H9 (cell line): ENCODE measurements at regions not wholly inside any gene's neighbourhood (a gene's known extent, or its start where the extent isn't known, plus 50 kb on each side); places are given as distances from the start of the nearest gene placed in this dataset.
"Not testable (repeated sequence)": the region's sequence is repeated elsewhere in the genome, so short reads cannot be mapped to it uniquely, and the experiment has no call there.

Experiments
- DNase-seq: peaks from one replicate; pipeline ENCODE4 v3.0.0-alpha.2; 2017
- H2AFZ ChIP-seq: one replicate; pipeline ENCODE4 v1.6.1; 2013; ENCODE audit warnings: mild to moderate bottlenecking, low read length, control low read depth, moderate library complexity
- H2AK5ac ChIP-seq: 2 replicates; pipeline ENCODE4 v1.6.1; 2013; ENCODE audit warnings: low read length, control low read depth, mixed read lengths; ENCODE audit not compliant: insufficient read length
- H2BK120ac ChIP-seq: one replicate; pipeline ENCODE4 v1.6.1; 2013; ENCODE audit warnings: low read depth, mild to moderate bottlenecking, low read length, control low read depth, inconsistent platforms; ENCODE audit not compliant: poor library complexity, severe bottlenecking
- H2BK12ac ChIP-seq: 2 replicates; pipeline ENCODE4 v1.6.1; 2013; ENCODE audit warnings: low read length, control low read depth, mixed read lengths, low read depth; ENCODE audit not compliant: insufficient read length
- H2BK15ac ChIP-seq: 2 replicates; pipeline ENCODE4 v1.6.1; 2013; ENCODE audit warnings: low read depth, low read length, control low read depth
- H2BK20ac ChIP-seq: one replicate; pipeline ENCODE4 v1.6.1; 2013; ENCODE audit warnings: low read depth, mild to moderate bottlenecking, low read length, control low read depth, inconsistent platforms; ENCODE audit not compliant: poor library complexity, severe bottlenecking
- H2BK5ac ChIP-seq: 2 replicates; pipeline ENCODE4 v1.6.1; 2013; ENCODE audit warnings: low read length, control low read depth, mixed read lengths; ENCODE audit not compliant: insufficient read length
- H3K14ac ChIP-seq: 2 replicates; pipeline ENCODE4 v1.6.1; 2013; ENCODE audit warnings: low read length, control low read depth; ENCODE audit not compliant: insufficient read depth
- H3K18ac ChIP-seq: 2 replicates; pipeline ENCODE4 v1.6.1; 2013; ENCODE audit warnings: low read depth, mild to moderate bottlenecking, mixed read lengths, low read length, control low read depth; ENCODE audit not compliant: insufficient read length
- H3K23ac ChIP-seq: 2 replicates; pipeline ENCODE4 v1.6.1; 2013; ENCODE audit warnings: low read length, control low read depth, mixed read lengths, low read depth; ENCODE audit not compliant: insufficient read length
- H3K23me2 ChIP-seq: 2 replicates; pipeline ENCODE4 v1.6.1; 2013; ENCODE audit warnings: low read depth, mild to moderate bottlenecking, mixed read lengths, low read length, control low read depth; ENCODE audit not compliant: insufficient read length, poor library complexity, severe bottlenecking
- H3K27ac ChIP-seq: 2 replicates; pipeline ENCODE4 v1.5.1; 2013; ENCODE audit warnings: low read length, control low read depth, mixed read lengths, low read depth; ENCODE audit not compliant: insufficient read length
- H3K27me3 ChIP-seq: 2 replicates; pipeline ENCODE4 v1.6.1; 2013; ENCODE audit warnings: low read length, control low read depth, inconsistent platforms; ENCODE audit not compliant: insufficient read depth
- H3K4ac ChIP-seq: 2 replicates; pipeline ENCODE4 v1.6.1; 2013; ENCODE audit warnings: low read depth, mild to moderate bottlenecking, control low read depth, inconsistent platforms, low read length, moderate library complexity
- H3K4me1 ChIP-seq: 2 replicates; pipeline ENCODE4 v1.6.1; 2013; ENCODE audit warnings: low read length, control low read depth, inconsistent platforms; ENCODE audit not compliant: insufficient read depth
- H3K4me2 ChIP-seq: 2 replicates; pipeline ENCODE4 v1.6.1; 2013; ENCODE audit warnings: low read length, control low read depth, mixed read lengths; ENCODE audit not compliant: insufficient read length, insufficient read depth
- H3K56ac ChIP-seq: 2 replicates; pipeline ENCODE4 v1.6.1; 2013; ENCODE audit warnings: low read depth, mild to moderate bottlenecking, mixed read lengths, low read length, control low read depth; ENCODE audit not compliant: insufficient read length
- H3K79me1 ChIP-seq: 2 replicates; pipeline ENCODE4 v1.6.1; 2013; ENCODE audit warnings: low read depth, mild to moderate bottlenecking, moderate library complexity, low read length, control low read depth, inconsistent platforms; ENCODE audit not compliant: insufficient read depth, poor library complexity, severe bottlenecking
- H3K79me2 ChIP-seq: 2 replicates; pipeline ENCODE4 v1.6.1; 2013; ENCODE audit warnings: low read length, control low read depth, inconsistent platforms; ENCODE audit not compliant: insufficient read depth
- H3K9ac ChIP-seq: 2 replicates; pipeline ENCODE4 v1.6.1; 2013; ENCODE audit warnings: low read length, control low read depth, mixed read lengths; ENCODE audit not compliant: insufficient read length; ENCODE audit errors: extremely low read depth
- H3K9me3 ChIP-seq: one replicate; pipeline ENCODE4 v1.6.1; 2013; ENCODE audit warnings: low read depth, low read length, inconsistent platforms; ENCODE audit not compliant: control insufficient read depth
- H3T11ph ChIP-seq: one replicate; pipeline ENCODE4 v1.6.1; 2013; ENCODE audit warnings: mild to moderate bottlenecking, low read length, control low read depth, inconsistent platforms
- H4K20me1 ChIP-seq: one replicate; pipeline ENCODE4 v1.6.1; 2013; ENCODE audit not compliant: control insufficient read depth, insufficient read length, insufficient read depth
- H4K5ac ChIP-seq: 2 replicates; pipeline ENCODE4 v1.6.1; 2013; ENCODE audit warnings: low read depth, mild to moderate bottlenecking, mixed read lengths, low read length, control low read depth; ENCODE audit not compliant: insufficient read length
- H4K8ac ChIP-seq: replicated peaks from 2 replicates; pipeline ENCODE4 v1.6.1; 2013; ENCODE audit warnings: low read length, control low read depth, mixed read lengths, low read depth; ENCODE audit not compliant: insufficient read length
- H4K91ac ChIP-seq: 2 replicates; pipeline ENCODE4 v1.6.1; 2013; ENCODE audit warnings: low read depth, mild to moderate bottlenecking, moderate library complexity, mixed read lengths, low read length, control low read depth; ENCODE audit not compliant: insufficient read length
- H3K27ac Mint-ChIP-seq, 3 experiments: 2 replicates in 2 of 3; 3 replicates in 1 of 3; pipeline ENCODE4 v1.8.0; 2020 to 2021; ENCODE audit warnings: mixed read lengths in 3 of 3, mild to moderate bottlenecking in 1 of 3, moderate library complexity in 1 of 3
- H3K27me3 Mint-ChIP-seq: 2 replicates; pipeline ENCODE4 v1.8.0; 2021; ENCODE audit warnings: low read depth, mild to moderate bottlenecking, moderate library complexity, mixed read lengths
- H3K36me3 Mint-ChIP-seq, 3 experiments: 2 replicates in 2 of 3; 3 replicates in 1 of 3; pipeline ENCODE4 v1.8.0; 2020 to 2021; ENCODE audit warnings: low read depth in 3 of 3, mixed read lengths in 3 of 3; ENCODE audit not compliant: insufficient read depth in 1 of 3
- H3K4me1 Mint-ChIP-seq, 2 experiments: 2 replicates each; pipeline ENCODE4 v1.8.0; 2020; ENCODE audit warnings: mixed read lengths in 2 of 2
- H3K4me3 Mint-ChIP-seq, 2 experiments: 2 replicates in 1 of 2; 3 replicates in 1 of 2; pipeline ENCODE4 v1.8.0; 2020 to 2021; ENCODE audit warnings: mild to moderate bottlenecking in 2 of 2, mixed read lengths in 2 of 2, moderate library complexity in 1 of 2
- H3K9me3 Mint-ChIP-seq, 2 experiments: 2 replicates in 1 of 2; 3 replicates in 1 of 2; pipeline ENCODE4 v1.8.0; 2020; ENCODE audit warnings: mild to moderate bottlenecking in 2 of 2, mixed read lengths in 2 of 2, moderate library complexity in 1 of 2
- CTCF ChIP-seq: fragments of 200-600 bp; sonication (generic); conservative IDR thresholded peaks from 3 replicates; pipeline ENCODE4 v1.8.0; 2021; ENCODE audit warnings: antibody characterized with exemption, mild to moderate bottlenecking
- WGBS: extraction: QIAGEN DNeasy Blood & Tissue Kit; methylation state at CpG from one replicate; pipeline ENCODE4 v1.1.7; 2013; ENCODE audit warnings: missing lambda C conversion rate, low lambda C conversion rate, mixed read lengths; ENCODE audit not compliant: insufficient read length; ENCODE audit errors: extremely low coverage; 5-methylcytosine and 5-hydroxymethylcytosine counted together

DNA sequence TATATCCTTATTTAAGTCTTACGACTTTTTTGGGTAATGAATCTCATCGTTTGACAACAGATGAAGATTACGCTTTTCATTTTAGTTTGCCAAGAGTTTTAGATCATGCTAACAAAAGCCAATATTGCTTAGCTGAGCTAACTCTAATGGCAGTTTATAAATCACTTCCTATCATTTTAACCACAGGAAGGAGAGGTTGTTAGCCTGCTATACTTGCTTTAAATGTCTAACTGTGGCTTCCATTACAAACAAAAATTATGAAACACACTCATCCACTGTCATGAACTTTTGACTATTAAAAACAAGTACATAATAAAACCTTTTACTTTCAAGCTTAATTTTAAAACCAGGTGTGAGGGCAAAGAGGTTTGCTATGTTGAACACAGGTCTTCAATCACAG lies 53.7 kb upstream of the ANKH start:
- Histone ChIP-seq H3K4me2 (no peak overlapping the region), H3K23me2 (no peaks in the 10 kb centered on the region), H3K27ac (no peak overlapping the region), H2BK20ac (no peak overlapping the region), H3K4me1 (no peaks in the 10 kb centered on the region), H2BK15ac (no peak overlapping the region), H3K9ac (no peak overlapping the region), H3K18ac (no peak overlapping the region), H2BK5ac (no peak overlapping the region), H3K4ac (no peak overlapping the region), H2AK5ac (no peak overlapping the region), H3K14ac (no peak overlapping the region), H4K20me1 (no peaks in the 10 kb centered on the region), H3K79me2 (no peaks in the 10 kb centered on the region), H4K8ac (no peak overlapping the region), H4K91ac (no peak overlapping the region), H3K79me1 (no peaks in the 10 kb centered on the region), H3T11ph (no peak overlapping the region), H3K9me3 (no peaks in the 10 kb centered on the region), H2BK12ac (no peak overlapping the region), H2BK120ac (no peak overlapping the region), H2AFZ (no peak overlapping the region), H4K5ac (no peak overlapping the region), H3K27me3 (no peaks in the 10 kb centered on the region), H3K56ac (no peak overlapping the region), H3K23ac (no peak overlapping the region)
- WGBS = no CpG with 5 or more reads among the region's 3 CpGs
- H3K36me3 Mint-ChIP-seq = no peaks in the 10 kb centered on the region
- DNase-seq = no peak
- H3K27ac Mint-ChIP-seq = no peak overlapping the region
- no peaks in the 10 kb centered on the region; the same call in 1 of the 2 replicates for H3K27me3 Mint-ChIP-seq
- peaks cover 0 to 5% of the 10 kb centered on the region in 2 experiments; a peak in 1 of 4 replicates for H3K4me1 Mint-ChIP-seq
- H3K9me3 Mint-ChIP-seq = no peaks in the 10 kb centered on the region
- no peak overlapping the region for H3K4me3 Mint-ChIP-seq
- no peak for TF ChIP-seq CTCF

- H3K36me3 Mint-ChIP-seq, H4K5ac ChIP-seq, H3K27ac ChIP-seq, H2AFZ ChIP-seq, H3K18ac ChIP-seq, H2BK120ac ChIP-seq, DNase-seq, H2BK12ac ChIP-seq, H3K27me3 Mint-ChIP-seq, H3K4me1 ChIP-seq, H3K9ac ChIP-seq, H3K4me3 Mint-ChIP-seq, H4K20me1 ChIP-seq, H3K9me3 ChIP-seq, H2BK15ac ChIP-seq, H3K4me1 Mint-ChIP-seq, H3K9me3 Mint-ChIP-seq, H2BK5ac ChIP-seq, H2BK20ac ChIP-seq, H3K79me1 ChIP-seq, H3K23ac ChIP-seq, H3K23me2 ChIP-seq, H3K56ac ChIP-seq, H4K91ac ChIP-seq, H4K8ac ChIP-seq, H3K27ac Mint-ChIP-seq, H3T11ph ChIP-seq, H3K4me2 ChIP-seq, H3K79me2 ChIP-seq, H2AK5ac ChIP-seq, H3K4ac ChIP-seq, H3K14ac ChIP-seq, H3K27me3 ChIP-seq: not testable (repeated sequence)
- no CpG with 5 or more reads among the region's 6 CpGs for WGBS
These were observed 51.4 kb upstream of the ANKH start for GRCh38 chr5:14922952-14923351.
